HFFc6 (cell line): ENCODE measurements at regions not wholly inside any gene's neighbourhood (a gene's known extent, or its start where the extent isn't known, plus 50 kb on each side); places are given as distances from the start of the nearest gene placed in this dataset.

Experiments used
- DNase-seq: peaks from one replicate; pipeline ENCODE4 v3.0.0-alpha.2; 2018
- H3K27ac Mint-ChIP-seq: 2 replicates; pipeline ENCODE4 v1.8.0; 2020; ENCODE audit warnings: mild to moderate bottlenecking, mixed read lengths
- H3K27me3 Mint-ChIP-seq: 2 replicates; pipeline ENCODE4 v1.8.0; 2021; ENCODE audit warnings: mild to moderate bottlenecking, moderate library complexity, mixed read lengths; ENCODE audit not compliant: insufficient read depth
- H3K36me3 Mint-ChIP-seq: 2 replicates; pipeline ENCODE4 v1.8.0; 2021; ENCODE audit warnings: low read depth, mixed read lengths
- H3K4me1 Mint-ChIP-seq: 2 replicates; pipeline ENCODE4 v1.8.0; 2020; ENCODE audit warnings: low read depth, mixed read lengths
- H3K4me3 Mint-ChIP-seq: 2 replicates; pipeline ENCODE4 v1.8.0; 2020; ENCODE audit warnings: mild to moderate bottlenecking, moderate library complexity, mixed read lengths
- H3K9me3 Mint-ChIP-seq: 2 replicates; pipeline ENCODE4 v1.8.0; 2020; ENCODE audit warnings: mild to moderate bottlenecking, mixed read lengths
- CTCF ChIP-seq: fragments of 200-600 bp; sonication (generic); IDR thresholded peaks from 2 replicates; pipeline ENCODE4 v1.5.0; 2021; ENCODE audit warnings: antibody characterized with exemption, mild to moderate bottlenecking

GRCh38 chr2:83016343-83017110 lies 1442.6 kb downstream of the SUCLG1 start:
- TF ChIP-seq CTCF, result no peak
- H3K9me3 Mint-ChIP-seq, result peaks cover under 1% of the 10 kb centered on the region; the same call in 1 of the 2 replicates
- no peak overlapping the region for H3K27ac Mint-ChIP-seq
- H3K27me3 Mint-ChIP-seq, result no peaks in the 10 kb centered on the region
- peaks cover 23% of the 10 kb centered on the region for H3K4me1 Mint-ChIP-seq
- H3K4me3 Mint-ChIP-seq, result no peak overlapping the region
- DNase-seq, result no peak
- H3K36me3 Mint-ChIP-seq, result no peaks in the 10 kb centered on the region; the same call in 1 of the 2 replicates

GRCh38 chr2:83015900-83016299 lies 1443.2 kb downstream of the SUCLG1 start:
- Mint-ChIP-seq H3K27me3 (no peaks in the 10 kb centered on the region), H3K9me3 (peaks cover 6% of the 10 kb centered on the region; the same call in 1 of the 2 replicates), H3K27ac (no peak overlapping the region), H3K4me1 (peaks cover 29% of the 10 kb centered on the region), H3K36me3 (peaks cover 5% of the 10 kb centered on the region), H3K4me3 (no peak overlapping the region)
- no peak for DNase-seq
- TF ChIP-seq CTCF, result no peak

- H3K36me3 Mint-ChIP-seq, result peaks cover 5% of the 10 kb centered on the region
- peaks cover 6% of the 10 kb centered on the region; the same call in 1 of the 2 replicates for H3K9me3 Mint-ChIP-seq
- no peak for DNase-seq
- TF ChIP-seq CTCF, result no peak
- no peak overlapping the region for H3K27ac Mint-ChIP-seq
- H3K4me1 Mint-ChIP-seq, result peaks cover 34% of the 10 kb centered on the region
- no peaks in the 10 kb centered on the region for H3K27me3 Mint-ChIP-seq
- no peak overlapping the region for H3K4me3 Mint-ChIP-seq
Observed at GRCh38 chr2:83015035-83015715, 1443.9 kb downstream of the SUCLG1 start.

- DNase-seq, result no peak
- no peaks in the 10 kb centered on the region for H3K27me3 Mint-ChIP-seq
- TF ChIP-seq CTCF, result no peak
- peaks cover 5% of the 10 kb centered on the region for H3K36me3 Mint-ChIP-seq
- H3K9me3 Mint-ChIP-seq, result peaks cover 6% of the 10 kb centered on the region; the same call in 1 of the 2 replicates
- H3K27ac Mint-ChIP-seq, result no peak overlapping the region
- no peak overlapping the region for H3K4me3 Mint-ChIP-seq
- peaks cover 34% of the 10 kb centered on the region for H3K4me1 Mint-ChIP-seq
Observed at GRCh38 chr2:83014462-83014861, 1444.6 kb downstream of the SUCLG1 start.

DNA sequence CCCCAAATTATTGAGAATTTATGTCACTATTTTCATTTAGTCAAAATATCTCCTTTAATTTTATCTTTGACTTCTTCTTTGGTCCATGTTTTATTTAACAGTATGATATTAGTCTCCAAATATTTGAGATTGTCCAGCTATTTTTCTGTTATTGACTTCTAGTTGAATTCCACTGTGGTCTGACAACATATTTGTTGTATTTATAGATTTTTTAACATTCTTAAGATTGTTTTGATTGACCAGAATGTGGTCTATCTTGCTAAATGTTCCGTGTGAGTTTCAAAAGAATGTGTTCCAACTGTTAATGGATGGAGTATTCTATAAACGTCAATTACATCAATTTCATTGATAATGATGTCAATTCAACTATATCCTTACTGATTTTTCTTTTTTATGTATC lies 1452.1 kb downstream of the SUCLG1 start:
- H3K4me3 Mint-ChIP-seq, result no peak overlapping the region
- peaks cover 6% of the 10 kb centered on the region; the same call in 1 of the 2 replicates for H3K9me3 Mint-ChIP-seq
- H3K27me3 Mint-ChIP-seq, result no peaks in the 10 kb centered on the region
- H3K27ac Mint-ChIP-seq, result no peak overlapping the region
- peak; percentile 35 for DNase-seq
- peaks cover 24% of the 10 kb centered on the region for H3K4me1 Mint-ChIP-seq
- TF ChIP-seq CTCF, result no peak
- H3K36me3 Mint-ChIP-seq, result peaks cover 5% of the 10 kb centered on the region
